LNCAP (cell line): ENCODE measurements at regions not wholly inside any gene's neighbourhood (a gene's known extent, or its start where the extent isn't known, plus 50 kb on each side); places are given as distances from the start of the nearest gene placed in this dataset.

ENCODE experiments used
- CTCF ChIP-seq: fragments of 450-650 bp; IDR thresholded peaks from 2 replicates; pipeline ENCODE4 v1.5.1; 2017; ENCODE audit warnings: mild to moderate bottlenecking

- no peak for TF ChIP-seq CTCF
These were observed 1490.0 kb upstream of the MIR17HG start for GRCh38 chr13:89857502-89857901.

DNA sequence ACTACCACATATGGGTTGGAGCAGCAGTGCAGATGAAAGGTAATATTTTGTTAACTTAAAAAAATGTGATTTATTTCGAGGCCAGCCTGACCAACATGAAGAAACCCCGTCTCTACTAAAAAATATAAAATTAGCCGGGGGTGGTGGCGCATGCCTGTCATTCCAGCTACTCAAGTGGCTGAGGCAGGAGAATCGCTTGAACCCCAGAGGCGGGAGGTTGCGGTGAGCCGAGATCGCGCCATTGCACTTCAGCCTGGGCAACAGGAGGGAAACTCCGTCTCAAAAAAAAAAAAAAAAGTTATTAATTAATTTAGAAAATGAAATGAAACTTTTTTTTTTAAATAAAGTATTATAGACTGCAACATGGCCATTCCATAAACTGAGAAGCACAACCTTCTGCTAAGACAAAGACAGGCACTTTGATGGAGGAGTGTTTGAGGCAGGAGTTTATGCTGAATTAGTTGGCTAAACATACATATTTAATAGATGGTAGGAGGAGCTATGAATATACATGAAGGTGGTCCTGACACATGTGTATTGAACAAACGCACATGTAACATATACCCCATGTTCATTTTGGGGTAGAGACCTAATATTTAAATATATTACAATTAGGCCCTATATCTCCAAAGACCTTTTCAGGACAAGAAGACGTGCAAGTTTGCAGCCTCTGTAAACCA, 1485.3 kb upstream of the MIR17HG start:
- TF ChIP-seq CTCF, result no peak

DNA sequence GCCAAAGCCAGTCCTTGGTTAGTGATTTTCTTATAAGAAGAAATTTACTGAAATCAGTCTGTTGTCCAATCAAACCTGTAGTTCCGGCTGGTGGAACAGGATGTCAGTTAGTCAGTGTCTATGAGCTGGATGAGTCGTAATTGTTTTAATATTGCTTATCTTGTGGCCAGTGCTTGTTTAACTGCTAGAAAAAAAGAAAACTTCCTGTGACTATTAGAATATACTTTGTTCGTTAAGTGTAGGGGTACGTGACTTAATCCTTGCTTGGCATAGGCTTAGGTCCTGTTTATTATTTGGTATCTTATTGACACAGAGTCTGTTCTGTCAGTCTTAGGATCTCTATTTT, 1484.8 kb upstream of the MIR17HG start:
- no peak for TF ChIP-seq CTCF

DNA sequence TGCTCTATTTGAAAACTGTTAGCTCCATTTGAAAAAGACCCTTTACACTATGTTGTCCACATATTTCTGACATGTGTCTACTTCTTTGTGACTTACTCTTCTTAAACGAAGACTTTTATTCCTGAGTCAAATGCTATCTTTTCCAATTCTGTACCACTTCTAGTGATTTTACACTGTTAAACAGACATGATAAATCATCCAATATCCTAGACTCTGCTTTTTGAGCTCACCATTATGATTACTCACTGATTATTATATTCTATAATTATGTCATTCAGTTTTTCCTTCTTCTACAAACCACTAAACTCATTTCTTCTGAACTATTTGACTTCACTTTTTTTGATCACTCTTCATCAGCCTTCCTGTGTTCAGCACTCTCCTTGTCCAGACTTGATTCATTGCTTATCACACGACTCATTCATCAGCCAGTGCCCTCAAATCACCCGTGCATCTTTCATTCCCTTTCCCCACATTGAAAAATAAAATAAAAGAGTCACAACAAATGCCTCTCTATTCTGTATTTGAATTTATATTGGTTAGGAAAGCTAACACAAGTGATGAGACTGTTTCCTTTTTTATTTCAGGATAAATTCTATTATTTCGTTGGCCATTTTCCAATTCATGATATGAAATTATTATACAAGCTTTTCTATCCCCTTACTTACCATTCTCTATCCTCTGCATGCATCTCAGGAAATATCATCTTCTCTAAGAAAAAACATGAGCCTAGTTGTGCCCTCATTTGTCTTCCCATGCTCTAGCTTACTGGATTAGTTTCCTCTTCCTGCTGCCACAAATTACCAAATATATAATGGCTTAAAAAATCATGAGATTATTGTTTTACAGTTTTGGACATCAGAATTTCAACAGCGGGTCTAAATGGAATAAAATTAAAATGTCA, 1482.1 kb upstream of the MIR17HG start:
- no peak for TF ChIP-seq CTCF

- no peak for TF ChIP-seq CTCF
These were observed 1478.2 kb upstream of the MIR17HG start for GRCh38 chr13:89869312-89869711.

- TF ChIP-seq CTCF, result no peak
These were observed 1468.6 kb upstream of the MIR17HG start for GRCh38 chr13:89878904-89879303.

GRCh38 chr13:89880201-89880600, 1467.3 kb upstream of the MIR17HG start:
- TF ChIP-seq CTCF, result no peak
